Neural crest cell (in vitro differentiated cells): ENCODE measurements at regions not wholly inside any gene's neighbourhood (a gene's known extent, or its start where the extent isn't known, plus 50 kb on each side); places are given as distances from the start of the nearest gene placed in this dataset.

ENCODE experiments used
- DNase-seq: peaks from one replicate; pipeline ENCODE4 v3.0.0; 2021; ENCODE audit warnings: low read depth, mixed read lengths, low spot score
- H3K27ac Mint-ChIP-seq: one replicate; pipeline ENCODE4 v1.8.0; 2021; ENCODE audit warnings: mild to moderate bottlenecking, mixed read lengths; ENCODE audit not compliant: unreplicated experiment
- H3K27me3 Mint-ChIP-seq: 2 replicates; pipeline ENCODE4 v1.8.0; 2021; ENCODE audit warnings: low read depth, mild to moderate bottlenecking, mixed read lengths
- H3K36me3 Mint-ChIP-seq: 2 replicates; pipeline ENCODE4 v1.8.0; 2021; ENCODE audit warnings: low read depth, mild to moderate bottlenecking, mixed read lengths
- H3K4me1 Mint-ChIP-seq: 2 replicates; pipeline ENCODE4 v1.8.0; 2021; ENCODE audit warnings: mixed read lengths
- H3K4me3 Mint-ChIP-seq: one replicate; pipeline ENCODE4 v1.8.0; 2021; ENCODE audit warnings: mild to moderate bottlenecking, mixed read lengths
- H3K9me3 Mint-ChIP-seq: 2 replicates; pipeline ENCODE4 v1.8.0; 2021; ENCODE audit warnings: mixed read lengths
- TF ChIP-seq, protein P1 (sequence below): fragments of 200-600 bp; sonication (generic); conservative IDR thresholded peaks from 2 replicates; pipeline ENCODE4 v1.5.0; 2021; ENCODE audit warnings: antibody characterized with exemption, mild to moderate bottlenecking

DNA sequence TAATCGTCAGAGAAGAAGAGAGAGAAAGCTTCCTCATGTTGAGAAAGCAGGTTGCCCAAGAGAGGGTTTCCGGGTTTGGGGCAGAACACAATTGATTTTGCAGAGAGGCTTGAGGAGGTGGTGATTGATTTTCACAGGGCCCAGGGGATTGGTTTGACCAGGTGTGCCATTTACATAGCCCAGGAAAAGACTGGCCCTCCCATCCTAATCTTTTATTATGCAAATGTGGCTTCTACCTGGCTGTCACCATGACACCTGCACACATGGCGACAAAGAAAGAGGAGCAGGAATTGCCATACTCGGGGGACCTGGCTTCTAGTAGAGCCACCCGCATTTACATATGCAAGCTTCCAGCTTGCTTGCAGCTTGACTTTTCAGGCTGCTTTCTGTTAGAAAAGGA, 405.3 kb downstream of the PPP4R3C start:
- H3K9me3 Mint-ChIP-seq: peaks cover 10% of the 10 kb centered on the region
- TF ChIP-seq, protein P1, sequence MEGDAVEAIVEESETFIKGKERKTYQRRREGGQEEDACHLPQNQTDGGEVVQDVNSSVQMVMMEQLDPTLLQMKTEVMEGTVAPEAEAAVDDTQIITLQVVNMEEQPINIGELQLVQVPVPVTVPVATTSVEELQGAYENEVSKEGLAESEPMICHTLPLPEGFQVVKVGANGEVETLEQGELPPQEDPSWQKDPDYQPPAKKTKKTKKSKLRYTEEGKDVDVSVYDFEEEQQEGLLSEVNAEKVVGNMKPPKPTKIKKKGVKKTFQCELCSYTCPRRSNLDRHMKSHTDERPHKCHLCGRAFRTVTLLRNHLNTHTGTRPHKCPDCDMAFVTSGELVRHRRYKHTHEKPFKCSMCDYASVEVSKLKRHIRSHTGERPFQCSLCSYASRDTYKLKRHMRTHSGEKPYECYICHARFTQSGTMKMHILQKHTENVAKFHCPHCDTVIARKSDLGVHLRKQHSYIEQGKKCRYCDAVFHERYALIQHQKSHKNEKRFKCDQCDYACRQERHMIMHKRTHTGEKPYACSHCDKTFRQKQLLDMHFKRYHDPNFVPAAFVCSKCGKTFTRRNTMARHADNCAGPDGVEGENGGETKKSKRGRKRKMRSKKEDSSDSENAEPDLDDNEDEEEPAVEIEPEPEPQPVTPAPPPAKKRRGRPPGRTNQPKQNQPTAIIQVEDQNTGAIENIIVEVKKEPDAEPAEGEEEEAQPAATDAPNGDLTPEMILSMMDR: no peak
- H3K27me3 Mint-ChIP-seq: no peaks in the 10 kb centered on the region
- DNase-seq: no peak
- no peaks in the 10 kb centered on the region for H3K4me1 Mint-ChIP-seq
- no peak overlapping the region for H3K27ac Mint-ChIP-seq
- no peak overlapping the region for H3K4me3 Mint-ChIP-seq
- H3K36me3 Mint-ChIP-seq: no peaks in the 10 kb centered on the region

DNA sequence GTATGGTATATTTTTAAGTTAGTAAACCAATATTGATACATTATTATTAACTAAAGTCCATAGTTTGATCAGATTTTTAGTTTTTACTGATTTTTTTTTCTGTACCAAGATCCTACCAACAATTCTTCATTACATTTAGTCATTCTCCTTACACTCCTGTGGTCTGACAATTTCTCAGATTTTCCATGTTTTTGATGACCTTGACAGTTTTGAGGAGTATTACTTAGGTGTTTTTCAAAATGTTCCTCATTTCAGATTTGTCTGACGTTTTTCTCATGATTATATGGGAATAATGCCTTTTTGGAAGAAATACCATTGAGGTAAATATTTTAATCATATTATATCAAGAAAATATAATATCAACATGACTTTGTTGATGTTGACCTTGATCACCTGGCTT, 423.8 kb downstream of the PPP4R3C start:
- Mint-ChIP-seq H3K36me3 (no peaks in the 10 kb centered on the region), H3K27ac (no peak overlapping the region), H3K9me3 (peaks cover 2% of the 10 kb centered on the region), H3K4me1 (no peaks in the 10 kb centered on the region), H3K27me3 (no peaks in the 10 kb centered on the region), H3K4me3 (no peak overlapping the region)
- no peak for DNase-seq
- TF ChIP-seq, protein P1: no peak

DNA sequence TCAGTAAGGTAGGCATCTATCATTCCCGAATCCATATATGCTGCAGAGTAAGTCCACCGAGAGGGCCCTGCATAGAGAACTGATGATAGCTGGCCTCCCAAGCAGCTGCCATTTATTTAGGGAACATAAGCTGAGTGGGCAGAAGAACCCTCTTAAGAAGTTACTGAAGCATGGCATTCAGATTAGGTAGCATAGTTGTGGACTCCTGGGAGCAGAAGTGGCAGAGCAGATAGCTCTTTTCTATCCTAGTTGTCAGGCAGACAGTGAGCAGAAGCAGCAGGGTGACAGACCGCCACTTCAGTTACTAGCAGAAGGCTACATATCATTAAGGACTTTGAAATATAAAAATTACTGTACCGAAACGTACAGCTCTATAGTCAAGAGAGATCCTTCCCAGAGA, 454.7 kb downstream of the PPP4R3C start:
- Mint-ChIP-seq H3K27ac (no peak overlapping the region), H3K9me3 (peaks cover 14% of the 10 kb centered on the region), H3K4me3 (no peak overlapping the region), H3K4me1 (no peaks in the 10 kb centered on the region), H3K36me3 (no peaks in the 10 kb centered on the region), H3K27me3 (no peaks in the 10 kb centered on the region)
- TF ChIP-seq, protein P1: no peak
- no peak for DNase-seq

DNA sequence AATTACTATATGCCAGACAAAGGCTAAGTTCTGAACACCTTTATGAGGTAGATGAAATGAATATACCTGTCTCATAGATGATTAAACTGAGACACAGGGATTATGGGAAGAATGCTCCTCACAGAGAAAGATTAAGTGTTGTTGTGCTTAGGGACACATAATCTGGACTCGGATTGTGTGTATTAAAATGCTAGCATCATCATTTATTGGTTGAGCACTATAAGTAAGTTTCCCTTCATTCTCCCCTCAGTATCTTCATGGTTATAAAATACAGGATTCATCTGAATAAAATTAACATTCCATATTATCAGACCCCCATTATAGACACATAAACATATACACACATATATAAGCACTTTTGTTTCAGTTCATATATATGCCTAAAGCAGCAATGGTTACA, 463.5 kb downstream of the PPP4R3C start:
- Mint-ChIP-seq H3K4me3 (no peak overlapping the region), H3K27ac (no peak overlapping the region), H3K27me3 (no peaks in the 10 kb centered on the region), H3K4me1 (no peaks in the 10 kb centered on the region), H3K9me3 (peaks cover 16% of the 10 kb centered on the region), H3K36me3 (peaks cover 4% of the 10 kb centered on the region)
- TF ChIP-seq, protein P1: no peak
- DNase-seq: no peak

DNA sequence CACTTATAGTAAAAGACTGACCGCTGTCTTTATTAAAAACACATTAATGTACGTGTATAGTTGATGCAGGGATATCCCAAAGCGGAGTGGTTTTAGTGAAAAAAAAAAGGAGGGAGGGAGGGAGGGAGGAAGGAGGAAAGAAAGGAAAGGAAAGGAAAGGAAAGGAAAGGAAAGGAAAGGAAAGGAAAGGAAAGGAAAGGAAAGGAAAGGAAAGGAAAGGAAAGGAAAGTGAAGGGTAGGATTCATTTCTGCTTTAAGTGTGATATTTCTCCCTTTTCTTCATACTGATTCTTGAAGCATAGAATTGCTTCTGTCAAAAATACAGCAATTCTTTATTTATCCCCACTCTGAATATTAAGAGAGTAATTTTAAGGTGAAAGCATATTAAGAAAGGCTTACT, 504.9 kb downstream of the PPP4R3C start:
- Mint-ChIP-seq H3K9me3 (peaks cover 4% of the 10 kb centered on the region), H3K4me3 (no peak overlapping the region), H3K4me1 (no peaks in the 10 kb centered on the region), H3K27me3 (no peaks in the 10 kb centered on the region), H3K27ac (no peak overlapping the region), H3K36me3 (no peaks in the 10 kb centered on the region)
- TF ChIP-seq, protein P1: no peak
- DNase-seq: no peak

DNA sequence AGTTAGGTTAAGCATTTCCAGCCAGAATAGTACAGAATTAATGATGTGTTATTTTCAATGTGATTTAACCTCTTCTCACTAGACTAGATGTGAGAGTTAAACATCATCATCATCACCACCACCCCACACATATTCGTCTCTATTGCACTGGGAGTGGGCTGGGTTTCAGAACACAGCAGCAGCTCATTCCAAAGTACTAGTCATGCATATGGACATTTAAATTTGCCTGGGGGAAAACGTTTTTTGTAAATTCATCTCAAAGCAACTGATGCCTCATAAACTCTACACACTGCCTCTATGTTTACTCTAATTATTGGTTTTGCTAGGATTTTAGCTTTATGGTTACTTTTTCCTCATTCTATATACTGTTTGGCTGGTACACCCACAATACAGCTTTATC, 509.1 kb downstream of the PPP4R3C start:
- no peak for DNase-seq
- H3K4me3 Mint-ChIP-seq: no peak overlapping the region
- H3K27ac Mint-ChIP-seq: no peak overlapping the region
- no peaks in the 10 kb centered on the region for H3K9me3 Mint-ChIP-seq
- H3K36me3 Mint-ChIP-seq: peaks cover 2% of the 10 kb centered on the region
- H3K4me1 Mint-ChIP-seq: no peaks in the 10 kb centered on the region
- TF ChIP-seq, protein P1: no peak
- H3K27me3 Mint-ChIP-seq: no peaks in the 10 kb centered on the region
